ENCODE measurements at regions not wholly inside any gene's neighbourhood (a gene's known extent, or its start where the extent isn't known, plus 50 kb on each side); places are given as distances from the start of the nearest gene placed in this dataset.

- DNase-seq (ENCODE audit: low read depth, low spot score) (no peak), FAIRE-seq (no peak)
- H3K4me3 ChIP-seq (replicated peaks in 1 of 3; ENCODE audit: insufficient read depth in 1 of 3, low read depth in 1 of 3, low read length in 3 of 3) = no peak overlapping the region
- H3K4me1 ChIP-seq (ENCODE audit: control insufficient read depth, extremely low read depth, insufficient read depth, low read length) = no peaks in the 10 kb centered on the region
- no peaks in the 10 kb centered on the region for H3K27me3 ChIP-seq (ENCODE audit: control insufficient read depth in 2 of 2, insufficient read depth in 2 of 2, low read length in 2 of 2)
- BruUV-seq (replicated peaks) = no TSS peak
- ChIA-PET POLR2A (no interaction called here), CTCF (no interaction called here)
- no peak overlapping the region for H3K4me2 ChIP-seq (ENCODE audit: insufficient read depth, low read length)
- no peaks in the 10 kb centered on the region for H3K79me2 ChIP-seq (ENCODE audit: control insufficient read depth, insufficient read depth, low read length)
- dilution Hi-C loops (cut with MboI; ENCODE audit: extremely low pct_ligation_motif_present, low sequenced_read_pairs) (no loop called here), intact Hi-C loops (cut with micrococcal nuclease) (no loop called here)
- H4K20me1 ChIP-seq (replicated peaks; ENCODE audit: control insufficient read depth, extremely low read depth, insufficient read depth, low read length) = no peaks in the 10 kb centered on the region
- no peaks in the 10 kb centered on the region for H3K9me1 ChIP-seq (replicated peaks; ENCODE audit: control insufficient read depth, extremely low read depth, insufficient read depth, low read length)
- TF ChIP-seq FOS (IDR thresholded peaks at IDR 0.05; ENCODE audit: borderline replicate concordance, insufficient read depth, low read length) (no peak), POLR2A (IDR thresholded peaks at IDR 0.05; ENCODE audit: low read depth, low read length) (no peak), GATA2 (IDR thresholded peaks at IDR 0.05; ENCODE audit: insufficient read depth, insufficient read length, low read depth, low read length) (no peak), EZH2 (IDR thresholded peaks at IDR 0.05; ENCODE audit: borderline replicate concordance, low read depth, low read length, severe bottlenecking) (no peak), JUN (IDR thresholded peaks at IDR 0.05; ENCODE audit: borderline replicate concordance, insufficient read depth, insufficient read length, low read depth) (no peak), POLR2AphosphoS5 (IDR thresholded peaks at IDR 0.05; ENCODE audit: insufficient read depth, low read depth, low read length) (no peak), MYC (IDR thresholded peaks at IDR 0.05; ENCODE audit: low read depth, low read length) (no peak), MAX (IDR thresholded peaks at IDR 0.05; ENCODE audit: insufficient read depth, insufficient read length) (no peak)
- TF ChIP-seq, protein P1, sequence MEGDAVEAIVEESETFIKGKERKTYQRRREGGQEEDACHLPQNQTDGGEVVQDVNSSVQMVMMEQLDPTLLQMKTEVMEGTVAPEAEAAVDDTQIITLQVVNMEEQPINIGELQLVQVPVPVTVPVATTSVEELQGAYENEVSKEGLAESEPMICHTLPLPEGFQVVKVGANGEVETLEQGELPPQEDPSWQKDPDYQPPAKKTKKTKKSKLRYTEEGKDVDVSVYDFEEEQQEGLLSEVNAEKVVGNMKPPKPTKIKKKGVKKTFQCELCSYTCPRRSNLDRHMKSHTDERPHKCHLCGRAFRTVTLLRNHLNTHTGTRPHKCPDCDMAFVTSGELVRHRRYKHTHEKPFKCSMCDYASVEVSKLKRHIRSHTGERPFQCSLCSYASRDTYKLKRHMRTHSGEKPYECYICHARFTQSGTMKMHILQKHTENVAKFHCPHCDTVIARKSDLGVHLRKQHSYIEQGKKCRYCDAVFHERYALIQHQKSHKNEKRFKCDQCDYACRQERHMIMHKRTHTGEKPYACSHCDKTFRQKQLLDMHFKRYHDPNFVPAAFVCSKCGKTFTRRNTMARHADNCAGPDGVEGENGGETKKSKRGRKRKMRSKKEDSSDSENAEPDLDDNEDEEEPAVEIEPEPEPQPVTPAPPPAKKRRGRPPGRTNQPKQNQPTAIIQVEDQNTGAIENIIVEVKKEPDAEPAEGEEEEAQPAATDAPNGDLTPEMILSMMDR (IDR thresholded peaks at IDR 0.05; ENCODE audit: extremely low read depth in 1 of 2, insufficient read depth in 1 of 2, low read depth in 1 of 2, low read length in 2 of 2) = no peak
- H3K9ac ChIP-seq (replicated peaks; ENCODE audit: extremely low read depth, insufficient read depth, low read length) = no peak overlapping the region
- H3K27ac ChIP-seq (ENCODE audit: insufficient read depth, low read depth, low read length) = no peak overlapping the region
- H3K9me3 ChIP-seq (replicated peaks; ENCODE audit: control insufficient read depth, insufficient read depth, low read length) = no peaks in the 10 kb centered on the region
- no peaks in the 10 kb centered on the region for H3K36me3 ChIP-seq (ENCODE audit: control insufficient read depth in 2 of 2, extremely low read depth in 1 of 2, insufficient read depth in 2 of 2, low read length in 2 of 2)
- H2AFZ ChIP-seq (ENCODE audit: low read depth, low read length) = no peak overlapping the region
Observed at GRCh38 chr5:109601736-109602135, 88.0 kb upstream of the MAN2A1 start.
